ENCODE measurements at regions not wholly inside any gene's neighbourhood (a gene's known extent, or its start where the extent isn't known, plus 50 kb on each side); places are given as distances from the start of the nearest gene placed in this dataset.

DNA sequence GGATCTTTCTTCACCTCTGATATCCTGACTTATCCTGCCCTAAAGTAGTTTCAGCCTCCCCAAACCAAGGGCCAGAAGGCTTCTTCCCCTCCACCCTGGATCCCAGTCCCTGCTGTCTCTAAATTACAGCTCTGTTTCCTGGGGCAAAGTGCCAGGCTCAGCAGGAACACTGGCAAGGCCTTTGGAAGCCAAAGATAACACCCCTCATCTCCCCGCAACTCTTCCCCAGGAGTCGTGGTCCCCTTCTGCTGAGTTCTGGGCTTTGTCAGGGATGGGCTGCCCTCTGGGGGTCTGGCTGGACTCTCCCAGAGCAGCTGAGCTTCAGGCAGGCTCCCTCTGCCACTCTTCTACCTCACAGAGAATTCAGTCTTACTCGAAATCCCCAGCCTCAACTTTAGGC lies 53.8 kb upstream of the AMPD3 start:
- TF ChIP-seq, protein P1, sequence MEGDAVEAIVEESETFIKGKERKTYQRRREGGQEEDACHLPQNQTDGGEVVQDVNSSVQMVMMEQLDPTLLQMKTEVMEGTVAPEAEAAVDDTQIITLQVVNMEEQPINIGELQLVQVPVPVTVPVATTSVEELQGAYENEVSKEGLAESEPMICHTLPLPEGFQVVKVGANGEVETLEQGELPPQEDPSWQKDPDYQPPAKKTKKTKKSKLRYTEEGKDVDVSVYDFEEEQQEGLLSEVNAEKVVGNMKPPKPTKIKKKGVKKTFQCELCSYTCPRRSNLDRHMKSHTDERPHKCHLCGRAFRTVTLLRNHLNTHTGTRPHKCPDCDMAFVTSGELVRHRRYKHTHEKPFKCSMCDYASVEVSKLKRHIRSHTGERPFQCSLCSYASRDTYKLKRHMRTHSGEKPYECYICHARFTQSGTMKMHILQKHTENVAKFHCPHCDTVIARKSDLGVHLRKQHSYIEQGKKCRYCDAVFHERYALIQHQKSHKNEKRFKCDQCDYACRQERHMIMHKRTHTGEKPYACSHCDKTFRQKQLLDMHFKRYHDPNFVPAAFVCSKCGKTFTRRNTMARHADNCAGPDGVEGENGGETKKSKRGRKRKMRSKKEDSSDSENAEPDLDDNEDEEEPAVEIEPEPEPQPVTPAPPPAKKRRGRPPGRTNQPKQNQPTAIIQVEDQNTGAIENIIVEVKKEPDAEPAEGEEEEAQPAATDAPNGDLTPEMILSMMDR (IDR thresholded peaks at IDR 0.05) = no peak
- no peak for TF ChIP-seq SIN3A (IDR thresholded peaks at IDR 0.05; ENCODE audit: borderline replicate concordance, insufficient read depth, low read depth, low read length)
- TF ChIP-seq POLR2AphosphoS5 (IDR thresholded peaks at IDR 0.05; ENCODE audit: low read depth, low read length) = no peak
